ENCODE measurements at regions not wholly inside any gene's neighbourhood (a gene's known extent, or its start where the extent isn't known, plus 50 kb on each side); places are given as distances from the start of the nearest gene placed in this dataset.

GRCh38 chr2:167678158-167678557 lies 569.2 kb downstream of the STK39 start:
- TF ChIP-seq CTCF (IDR thresholded peaks at IDR 0.05) (no peak), POLR2A (IDR thresholded peaks at IDR 0.05) (no peak)
